Gastrocnemius medialis (tissue), 4 donors: ENCODE measurements at regions not wholly inside any gene's neighbourhood (a gene's known extent, or its start where the extent isn't known, plus 50 kb on each side); places are given as distances from the start of the nearest gene placed in this dataset.

ENCODE experiments used
- POLR2A ChIP-seq, 2 donors: fragments of 450-650 bp; IDR thresholded peaks; one replicate each; pipeline ENCODE4 v1.6.1; 2017; ENCODE audit warnings: antibody characterized with exemption in 2 of 2, mild to moderate bottlenecking in 2 of 2, moderate library complexity in 2 of 2
- TF ChIP-seq, protein P1 (sequence below), 5 experiments: fragments of 450-650 bp in 3 of 5; fragments of 200-600 bp in 2 of 5; sonication (generic) in 2 of 5; IDR thresholded peaks in 4 of 5; conservative IDR thresholded peaks in 1 of 5; 1 replicate in 4 of 5; 2 replicates in 1 of 5; pipeline ENCODE4 v1.5.1; 2016 to 2019; ENCODE audit warnings: antibody characterized with exemption in 5 of 5, mild to moderate bottlenecking in 3 of 5, moderate library complexity in 3 of 5

DNA sequence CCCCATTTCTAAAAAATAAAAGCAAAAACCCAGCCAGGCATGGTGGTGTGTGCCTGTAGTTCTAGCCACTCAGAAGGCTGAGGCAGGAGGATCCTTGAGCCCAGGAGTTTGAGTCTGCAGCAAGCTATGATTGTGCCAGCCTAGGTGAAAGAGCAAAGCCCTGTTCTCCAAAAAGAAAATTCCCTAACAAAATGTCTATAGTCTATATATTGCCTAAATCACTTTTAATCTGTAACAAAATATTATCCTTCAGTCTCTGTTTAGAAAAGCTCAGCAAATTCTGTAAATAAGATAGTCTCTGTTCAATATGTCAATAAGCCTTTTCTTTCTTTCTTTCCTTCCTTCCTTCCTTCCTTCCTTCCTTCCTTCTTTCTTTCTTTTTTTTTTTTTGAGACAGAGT, 75.8 kb upstream of the ZFP64 start:
- TF ChIP-seq, protein P1, sequence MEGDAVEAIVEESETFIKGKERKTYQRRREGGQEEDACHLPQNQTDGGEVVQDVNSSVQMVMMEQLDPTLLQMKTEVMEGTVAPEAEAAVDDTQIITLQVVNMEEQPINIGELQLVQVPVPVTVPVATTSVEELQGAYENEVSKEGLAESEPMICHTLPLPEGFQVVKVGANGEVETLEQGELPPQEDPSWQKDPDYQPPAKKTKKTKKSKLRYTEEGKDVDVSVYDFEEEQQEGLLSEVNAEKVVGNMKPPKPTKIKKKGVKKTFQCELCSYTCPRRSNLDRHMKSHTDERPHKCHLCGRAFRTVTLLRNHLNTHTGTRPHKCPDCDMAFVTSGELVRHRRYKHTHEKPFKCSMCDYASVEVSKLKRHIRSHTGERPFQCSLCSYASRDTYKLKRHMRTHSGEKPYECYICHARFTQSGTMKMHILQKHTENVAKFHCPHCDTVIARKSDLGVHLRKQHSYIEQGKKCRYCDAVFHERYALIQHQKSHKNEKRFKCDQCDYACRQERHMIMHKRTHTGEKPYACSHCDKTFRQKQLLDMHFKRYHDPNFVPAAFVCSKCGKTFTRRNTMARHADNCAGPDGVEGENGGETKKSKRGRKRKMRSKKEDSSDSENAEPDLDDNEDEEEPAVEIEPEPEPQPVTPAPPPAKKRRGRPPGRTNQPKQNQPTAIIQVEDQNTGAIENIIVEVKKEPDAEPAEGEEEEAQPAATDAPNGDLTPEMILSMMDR (IDR thresholded peaks at IDR 0.05 in 4 of 5, conservative IDR thresholded peaks at IDR 0.05 in 1 of 5) = no peak
- no peak for TF ChIP-seq POLR2A (IDR thresholded peaks at IDR 0.05)
